ENCODE measurements at regions not wholly inside any gene's neighbourhood (a gene's known extent, or its start where the extent isn't known, plus 50 kb on each side); places are given as distances from the start of the nearest gene placed in this dataset.

DNA sequence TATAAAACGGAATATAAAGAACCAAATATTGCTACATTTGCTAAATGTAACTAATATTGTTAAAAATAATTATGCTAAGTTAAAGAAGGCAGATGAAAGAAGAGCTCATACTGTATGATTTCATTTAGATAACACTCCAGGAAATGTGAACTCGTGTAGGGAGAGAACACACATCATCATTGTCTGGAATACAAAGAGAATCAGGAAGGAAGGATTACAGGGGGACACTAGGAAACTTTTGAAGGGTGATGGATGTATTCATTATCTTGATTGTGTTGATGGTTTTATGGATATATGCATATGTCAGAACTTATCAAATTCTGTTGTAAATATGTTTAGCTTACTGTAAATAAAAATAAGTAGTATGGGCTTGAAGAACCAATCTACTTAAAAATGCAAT, 104.1 kb upstream of the TRIB2 start:
- ChIA-PET POLR2A (interaction anchor here (0.6 to 1.4 kb wide), 2 partner anchors 104 to 199 kb away, joined by 4 read pairs; partner anchors contain the start of gene TRIB2), CTCF (interaction anchor here (1.2 kb wide), 1 partner anchor 26 kb away, joined by 3 read pairs; no protein-coding TSS in a partner anchor)
- H3K9me3 ChIP-seq (ENCODE audit: control insufficient read depth in 2 of 3, low read length in 3 of 3) = no peaks in the 10 kb centered on the region
- H3K27ac Mint-ChIP-seq = peak overlapping the region in 1 of 9 donors; percentile 84
- peaks cover 0 to 3% (median 0%) of the 10 kb centered on the region in 5 donors for H3K27me3 Mint-ChIP-seq
- peaks cover 0 to 9% (median 0%) of the 10 kb centered on the region in 5 donors for H3K36me3 Mint-ChIP-seq
- no peaks in the 10 kb centered on the region for H3K4me1 ChIP-seq (ENCODE audit: control insufficient read depth in 2 of 2, insufficient read depth in 2 of 2, low read length in 2 of 2)
- H3K4me3 ChIP-seq (ENCODE audit: low read length) = no peak overlapping the region
- no peaks in the 10 kb centered on the region for H3K36me3 ChIP-seq (ENCODE audit: control insufficient read depth in 2 of 3, insufficient read depth in 3 of 3, low read length in 3 of 3)
- peaks cover 0 to 11% (median 3%) of the 10 kb centered on the region in 11 donors for H3K9me3 Mint-ChIP-seq
- DNase-seq (no peak), ATAC-seq (no peak)
- intact Hi-C loops (cut with micrococcal nuclease) = no loop called here
- no peaks in the 10 kb centered on the region for H3K27me3 ChIP-seq (ENCODE audit: control insufficient read depth in 2 of 2, insufficient read depth in 2 of 2, low read length in 2 of 2)
- H3K4me3 Mint-ChIP-seq = no peak overlapping the region
- H3K27ac ChIP-seq (ENCODE audit: low read depth, low read length) = no peak overlapping the region
- H3K4me1 Mint-ChIP-seq = peaks cover 4 to 21% (median 14%) of the 10 kb centered on the region in 7 donors

DNA sequence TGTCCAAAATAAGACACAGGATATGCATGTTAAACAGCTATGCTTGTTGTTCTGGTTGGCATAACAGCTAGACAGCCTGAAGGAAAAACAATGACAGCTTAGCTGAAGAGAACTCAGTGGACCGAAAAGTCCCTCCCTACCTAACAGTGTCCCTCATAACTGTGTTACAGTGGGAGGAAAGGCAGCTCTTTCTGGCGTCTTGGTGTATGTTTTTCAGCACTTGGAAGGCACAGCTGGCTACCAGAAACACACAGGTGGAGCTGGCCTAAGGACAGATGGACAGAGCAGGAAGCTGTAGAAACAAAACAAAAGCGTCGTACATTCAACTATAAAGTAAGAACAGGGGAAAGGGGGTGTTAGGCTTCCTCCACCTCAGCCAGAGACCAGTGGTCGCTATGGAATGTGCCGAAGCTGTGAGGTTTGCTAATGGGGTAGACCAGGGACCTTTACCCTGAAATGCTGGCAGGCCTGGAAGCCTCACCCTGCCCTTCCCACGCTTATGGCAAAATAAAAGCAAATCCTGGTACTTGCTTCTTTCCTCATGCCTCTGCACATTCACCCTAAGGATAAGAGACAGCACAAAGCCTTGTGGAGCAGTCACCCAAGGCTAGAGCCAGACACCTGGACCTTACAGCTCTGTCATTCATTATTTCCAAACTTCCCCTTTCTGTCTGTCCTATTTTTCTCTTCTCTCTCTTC, 103.5 kb upstream of the TRIB2 start:
- no peaks in the 10 kb centered on the region for H3K36me3 ChIP-seq (ENCODE audit: control insufficient read depth in 2 of 3, insufficient read depth in 3 of 3, low read length in 3 of 3)
- no peak overlapping the region for H3K27ac ChIP-seq (ENCODE audit: low read depth, low read length)
- Mint-ChIP-seq H3K4me3 (no peak overlapping the region), H3K36me3 (peaks cover 0 to 9% (median 0%) of the 10 kb centered on the region in 5 donors), H3K4me1 (peaks cover 5 to 18% (median 11%) of the 10 kb centered on the region in 7 donors), H3K27me3 (peaks cover 0 to 3% (median 0%) of the 10 kb centered on the region in 5 donors), H3K27ac (peak overlapping the region in 3 of 9 donors; percentile 23 to 84 (median 35)), H3K9me3 (peaks cover 0 to 11% (median 3%) of the 10 kb centered on the region in 11 donors)
- ChIA-PET CTCF (interaction anchor here (1.2 kb wide), 1 partner anchor 27 kb away, joined by 3 read pairs; no protein-coding TSS in a partner anchor), POLR2A (interaction anchor here (0.6 to 1.4 kb wide), 3 partner anchors 9 to 199 kb away, joined by 3 to 4 read pairs (median 4); partner anchors contain the start of gene TRIB2)
- H3K27me3 ChIP-seq (ENCODE audit: control insufficient read depth in 2 of 2, insufficient read depth in 2 of 2, low read length in 2 of 2) = no peaks in the 10 kb centered on the region
- no peaks in the 10 kb centered on the region for H3K4me1 ChIP-seq (ENCODE audit: control insufficient read depth in 2 of 2, insufficient read depth in 2 of 2, low read length in 2 of 2)
- DNase-seq (no peak), ATAC-seq (no peak)
- intact Hi-C loops (cut with micrococcal nuclease) = no loop called here
- no peaks in the 10 kb centered on the region for H3K9me3 ChIP-seq (ENCODE audit: control insufficient read depth in 2 of 3, low read length in 3 of 3)
- no peak overlapping the region for H3K4me3 ChIP-seq (ENCODE audit: low read length)

GRCh38 chr2:12615509-12615908, 101.2 kb upstream of the TRIB2 start:
- Mint-ChIP-seq H3K27me3 (peaks cover 0 to 2% (median 0%) of the 10 kb centered on the region in 5 donors), H3K4me3 (no peak overlapping the region), H3K4me1 (peaks cover 10 to 28% (median 15%) of the 10 kb centered on the region in 7 donors), H3K27ac (peak overlapping the region in 1 of 9 donors; percentile 23), H3K9me3 (peaks cover 0 to 6% (median 0%) of the 10 kb centered on the region in 11 donors), H3K36me3 (peaks cover 0 to 12% (median 0%) of the 10 kb centered on the region in 5 donors)
- H3K27ac ChIP-seq (ENCODE audit: low read depth, low read length) = no peak overlapping the region
- H3K9me3 ChIP-seq (ENCODE audit: control insufficient read depth in 2 of 3, low read length in 3 of 3) = no peaks in the 10 kb centered on the region
- ATAC-seq = no peak
- H3K4me3 ChIP-seq (ENCODE audit: low read length) = no peak overlapping the region
- intact Hi-C loops (cut with micrococcal nuclease) = no loop called here
- ChIA-PET POLR2A (interaction anchor here (0.6 kb wide), 1 partner anchor 318 kb away, joined by 3 read pairs; no protein-coding TSS in a partner anchor), CTCF (no interaction called here)
- H3K4me1 ChIP-seq (ENCODE audit: control insufficient read depth in 2 of 2, insufficient read depth in 2 of 2, low read length in 2 of 2) = no peaks in the 10 kb centered on the region
- no peaks in the 10 kb centered on the region for H3K27me3 ChIP-seq (ENCODE audit: control insufficient read depth in 2 of 2, insufficient read depth in 2 of 2, low read length in 2 of 2)
- H3K36me3 ChIP-seq (ENCODE audit: control insufficient read depth in 2 of 3, insufficient read depth in 3 of 3, low read length in 3 of 3) = no peaks in the 10 kb centered on the region
- DNase-seq = no peak

- no peaks in the 10 kb centered on the region for H3K27me3 ChIP-seq (ENCODE audit: control insufficient read depth in 2 of 2, insufficient read depth in 2 of 2, low read length in 2 of 2)
- Mint-ChIP-seq H3K4me3 (no peak overlapping the region), H3K27ac (peak overlapping the region in 2 of 9 donors; percentile 22 to 41), H3K36me3 (peaks cover 0 to 12% (median 0%) of the 10 kb centered on the region in 5 donors), H3K9me3 (peaks cover 0 to 6% (median 0%) of the 10 kb centered on the region in 11 donors), H3K27me3 (peaks cover 0 to 2% (median 0%) of the 10 kb centered on the region in 5 donors), H3K4me1 (peaks cover 10 to 32% (median 16%) of the 10 kb centered on the region in 7 donors)
- H3K4me1 ChIP-seq (ENCODE audit: control insufficient read depth in 2 of 2, insufficient read depth in 2 of 2, low read length in 2 of 2) = no peaks in the 10 kb centered on the region
- intact Hi-C loops (cut with micrococcal nuclease) = no loop called here
- no peaks in the 10 kb centered on the region for H3K36me3 ChIP-seq (ENCODE audit: control insufficient read depth in 2 of 3, insufficient read depth in 3 of 3, low read length in 3 of 3)
- ChIA-PET CTCF (no interaction called here), POLR2A (no interaction called here)
- peak; percentile 77 for ATAC-seq
- no peak overlapping the region for H3K4me3 ChIP-seq (ENCODE audit: low read length)
- DNase-seq = no peak
- H3K9me3 ChIP-seq (ENCODE audit: control insufficient read depth in 2 of 3, low read length in 3 of 3) = no peaks in the 10 kb centered on the region
- no peak overlapping the region for H3K27ac ChIP-seq (ENCODE audit: low read depth, low read length)
Measured at GRCh38 chr2:12616456-12617156, 100.1 kb upstream of the TRIB2 start.

GRCh38 chr2:12617366-12617765, 99.4 kb upstream of the TRIB2 start:
- H3K4me1 Mint-ChIP-seq = peaks cover 10 to 32% (median 15%) of the 10 kb centered on the region in 7 donors
- no peak for DNase-seq
- peaks cover 0 to 8% (median 0%) of the 10 kb centered on the region in 11 donors for H3K9me3 Mint-ChIP-seq
- Histone ChIP-seq H3K36me3 (ENCODE audit: control insufficient read depth in 2 of 3, insufficient read depth in 3 of 3, low read length in 3 of 3) (no peaks in the 10 kb centered on the region), H3K9me3 (ENCODE audit: control insufficient read depth in 2 of 3, low read length in 3 of 3) (no peaks in the 10 kb centered on the region), H3K27me3 (ENCODE audit: control insufficient read depth in 2 of 2, insufficient read depth in 2 of 2, low read length in 2 of 2) (no peaks in the 10 kb centered on the region), H3K4me1 (ENCODE audit: control insufficient read depth in 2 of 2, insufficient read depth in 2 of 2, low read length in 2 of 2) (no peaks in the 10 kb centered on the region), H3K27ac (ENCODE audit: low read depth, low read length) (no peak overlapping the region), H3K4me3 (ENCODE audit: low read length) (no peak overlapping the region)
- no peak overlapping the region for H3K4me3 Mint-ChIP-seq
- no peak for ATAC-seq
- ChIA-PET CTCF (no interaction called here), POLR2A (no interaction called here)
- peaks cover 0 to 2% (median 0%) of the 10 kb centered on the region in 5 donors for H3K27me3 Mint-ChIP-seq
- H3K27ac Mint-ChIP-seq = peak overlapping the region in 4 of 9 donors; percentile 12 to 41 (median 20)
- intact Hi-C loops (cut with micrococcal nuclease) = no loop called here
- H3K36me3 Mint-ChIP-seq = peaks cover 0 to 12% (median 0%) of the 10 kb centered on the region in 5 donors

GRCh38 chr2:12617853-12618252, 98.9 kb upstream of the TRIB2 start:
- ChIA-PET CTCF (no interaction called here), POLR2A (no interaction called here)
- no peaks in the 10 kb centered on the region for H3K9me3 ChIP-seq (ENCODE audit: control insufficient read depth in 2 of 3, low read length in 3 of 3)
- no peaks in the 10 kb centered on the region for H3K27me3 ChIP-seq (ENCODE audit: control insufficient read depth in 2 of 2, insufficient read depth in 2 of 2, low read length in 2 of 2)
- Mint-ChIP-seq H3K36me3 (peaks cover 0 to 12% (median 0%) of the 10 kb centered on the region in 5 donors), H3K27me3 (peaks cover 0 to 2% (median 0%) of the 10 kb centered on the region in 5 donors), H3K4me3 (no peak overlapping the region), H3K9me3 (peaks cover 0 to 8% (median 0%) of the 10 kb centered on the region in 11 donors), H3K27ac (no peak overlapping the region), H3K4me1 (peaks cover 5 to 27% (median 15%) of the 10 kb centered on the region in 7 donors)
- no peak for ATAC-seq
- H3K4me3 ChIP-seq (ENCODE audit: low read length) = no peak overlapping the region
- no peaks in the 10 kb centered on the region for H3K4me1 ChIP-seq (ENCODE audit: control insufficient read depth in 2 of 2, insufficient read depth in 2 of 2, low read length in 2 of 2)
- H3K27ac ChIP-seq (ENCODE audit: low read depth, low read length) = no peak overlapping the region
- H3K36me3 ChIP-seq (ENCODE audit: control insufficient read depth in 2 of 3, insufficient read depth in 3 of 3, low read length in 3 of 3) = no peaks in the 10 kb centered on the region
- intact Hi-C loops (cut with micrococcal nuclease) = no loop called here
- no peak for DNase-seq

All from naive thymus-derived CD4-positive, alpha-beta T cell (primary cell).